GM23338 (cell line): ENCODE measurements at regions not wholly inside any gene's neighbourhood (a gene's known extent, or its start where the extent isn't known, plus 50 kb on each side); places are given as distances from the start of the nearest gene placed in this dataset.

Experiments used
- ATAC-seq: fragments of 200-7000 bp; cut with Tn5 transposase; 3 replicates; pipeline ENCODE4 v1.9.1; 2020
- DNase-seq: peaks from one replicate; pipeline ENCODE4 v3.0.0-alpha.2; 2015; ENCODE audit warnings: low spot score
- H2AFZ ChIP-seq: fragments of 200-600 bp; sonication (generic); 2 replicates; pipeline ENCODE4 v1.8.0; 2016; ENCODE audit warnings: antibody characterized with exemption, mild to moderate bottlenecking, moderate library complexity
- H3F3A ChIP-seq: fragments of 200-600 bp; sonication (generic); replicated peaks from 2 replicates; pipeline ENCODE4 v1.8.0; 2017; ENCODE audit warnings: antibody characterized with exemption, mixed run types, low read depth
- H3K27ac ChIP-seq: fragments of 200-600 bp; sonication (generic); 2 replicates; pipeline ENCODE4 v1.6.1; 2016; ENCODE audit warnings: low read depth
- H3K27me3 ChIP-seq: fragments of 200-600 bp; sonication (generic); 2 replicates; pipeline ENCODE4 v1.8.0; 2016; ENCODE audit warnings: mild to moderate bottlenecking, mixed run types, moderate library complexity; ENCODE audit not compliant: insufficient read depth
- H3K36me3 ChIP-seq: fragments of 200-600 bp; sonication (generic); 2 replicates; pipeline ENCODE4 v1.8.0; 2016; ENCODE audit warnings: mild to moderate bottlenecking; ENCODE audit not compliant: insufficient read depth
- H3K4me1 ChIP-seq: fragments of 200-600 bp; sonication (generic); 2 replicates; pipeline ENCODE4 v1.8.0; 2016; ENCODE audit warnings: mild to moderate bottlenecking, moderate library complexity; ENCODE audit not compliant: insufficient read depth
- H3K4me2 ChIP-seq: fragments of 200-600 bp; sonication (generic); 2 replicates; pipeline ENCODE4 v1.7.1; 2017; ENCODE audit warnings: mixed run types
- H3K4me3 ChIP-seq: fragments of 200-600 bp; sonication (generic); 2 replicates; pipeline ENCODE4 v1.6.1; 2016; ENCODE audit warnings: mixed run types
- H3K79me2 ChIP-seq: fragments of 200-600 bp; sonication (generic); replicated peaks from 2 replicates; pipeline ENCODE4 v1.8.0; 2017; ENCODE audit warnings: mild to moderate bottlenecking; ENCODE audit not compliant: insufficient read depth
- H3K9me2 ChIP-seq: fragments of 200-600 bp; sonication (generic); 2 replicates; pipeline ENCODE4 v1.8.0; 2017; ENCODE audit not compliant: insufficient read depth
- H4K20me1 ChIP-seq: fragments of 200-600 bp; sonication (generic); replicated peaks from 2 replicates; pipeline ENCODE4 v1.8.0; 2017; ENCODE audit warnings: mild to moderate bottlenecking; ENCODE audit not compliant: insufficient read depth
- H3K27ac Mint-ChIP-seq: 2 replicates; pipeline ENCODE4 v1.8.0; 2020; ENCODE audit warnings: inconsistent platforms, mild to moderate bottlenecking, moderate library complexity, mixed read lengths
- H3K27me3 Mint-ChIP-seq: 3 replicates; pipeline ENCODE4 v1.8.0; 2022; ENCODE audit warnings: low read depth, mild to moderate bottlenecking, moderate library complexity, mixed read lengths, inconsistent platforms; ENCODE audit not compliant: insufficient read depth, poor library complexity
- H3K36me3 Mint-ChIP-seq: 3 replicates; pipeline ENCODE4 v1.8.0; 2021; ENCODE audit warnings: low read depth, mild to moderate bottlenecking, inconsistent platforms, moderate library complexity, mixed read lengths
- H3K4me1 Mint-ChIP-seq: 3 replicates; pipeline ENCODE4 v1.8.0; 2020; ENCODE audit warnings: mild to moderate bottlenecking, inconsistent platforms, mixed read lengths
- H3K4me3 Mint-ChIP-seq: 3 replicates; pipeline ENCODE4 v1.8.0; 2021; ENCODE audit warnings: moderate library complexity, mild to moderate bottlenecking, inconsistent platforms, mixed read lengths
- H3K9me3 Mint-ChIP-seq: 3 replicates; pipeline ENCODE4 v1.8.0; 2020; ENCODE audit warnings: moderate library complexity, mild to moderate bottlenecking, inconsistent platforms, mixed read lengths
- CREB1 ChIP-seq: fragments of 250-450 bp; sonication (Bioruptor Pico); IDR thresholded peaks from 2 replicates; pipeline ENCODE4 v1.5.0; 2020; ENCODE audit warnings: low read depth, mild to moderate bottlenecking, moderate library complexity
- CTCF ChIP-seq, 2 experiments: fragments of 200-600 bp in 1 of 2; sonication (generic) in 1 of 2; conservative IDR thresholded peaks; 2 replicates each; pipeline versions ENCODE4 v1.5.1 to v1.6.1; 2016 to 2017; ENCODE audit warnings: antibody characterized with exemption in 2 of 2, low read depth in 2 of 2, mild to moderate bottlenecking in 2 of 2, moderate library complexity in 1 of 2
- EZH2 ChIP-seq: fragments of 200-600 bp; sonication (generic); IDR thresholded peaks from one replicate; pipeline ENCODE4 v1.8.0; 2017; ENCODE audit warnings: antibody characterized with exemption, mild to moderate bottlenecking, low read depth; ENCODE audit not compliant: unreplicated experiment
- EZH2phosphoT487 ChIP-seq: fragments of 200-600 bp; sonication (generic); IDR thresholded peaks from one replicate; pipeline ENCODE4 v1.8.1; 2018; ENCODE audit warnings: antibody characterized with exemption; ENCODE audit not compliant: unreplicated experiment
- JUNB ChIP-seq: IDR thresholded peaks from one replicate; pipeline ENCODE4 v1.6.1; 2016; ENCODE audit warnings: antibody characterized with exemption; ENCODE audit not compliant: unreplicated experiment
- NANOG ChIP-seq: IDR thresholded peaks from 2 replicates; pipeline ENCODE4 v1.6.1; 2016; ENCODE audit warnings: antibody characterized with exemption, borderline replicate concordance
- STAT1 ChIP-seq: IDR thresholded peaks from one replicate; pipeline ENCODE4 v1.6.1; 2016; ENCODE audit warnings: antibody characterized with exemption; ENCODE audit not compliant: unreplicated experiment
- ZNF114 ChIP-seq: fragments of 250-450 bp; sonication (Bioruptor Pico); IDR thresholded peaks from 2 replicates; pipeline ENCODE4 v1.5.0; 2020; ENCODE audit warnings: mild to moderate bottlenecking, moderate library complexity
- ZNF331 ChIP-seq: fragments of 250-450 bp; sonication (Bioruptor Pico); IDR thresholded peaks from 2 replicates; pipeline ENCODE4 v1.5.0; 2020; ENCODE audit warnings: low read depth, mild to moderate bottlenecking, moderate library complexity
- TF ChIP-seq, protein P1 (sequence below): IDR thresholded peaks from 2 replicates; pipeline ENCODE4 v1.6.1; 2016; ENCODE audit warnings: antibody characterized with exemption
- TF ChIP-seq, protein P2 (sequence below): fragments of 250-450 bp; sonication (Bioruptor Pico); IDR thresholded peaks from 2 replicates; pipeline ENCODE4 v1.5.0; 2020; ENCODE audit warnings: mild to moderate bottlenecking, moderate library complexity

DNA sequence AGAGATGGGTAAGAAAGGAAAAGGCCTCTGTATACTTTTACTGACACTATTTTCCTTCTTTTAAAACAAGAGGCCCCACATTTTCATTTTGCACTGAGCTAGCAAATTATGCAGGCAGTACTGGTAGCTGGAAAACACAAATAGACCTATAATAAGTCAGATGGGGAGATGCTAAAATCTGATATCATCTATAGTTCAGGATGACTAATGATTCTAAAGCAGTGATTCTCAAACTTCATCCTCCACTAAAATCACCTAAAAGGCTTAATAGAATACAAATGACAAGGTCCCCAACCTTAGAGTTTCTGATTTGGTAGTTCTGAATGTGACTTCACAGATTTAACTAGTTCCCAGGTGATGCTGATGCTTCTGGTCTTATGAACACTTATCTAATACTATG lies 247.3 kb upstream of the DIPK2B start (continued):
- no peak for TF ChIP-seq ZNF331 (CRISPR knock-in tag)

- no peak overlapping the region for H3K4me3 ChIP-seq
- H3K4me3 Mint-ChIP-seq: no peak overlapping the region
- TF ChIP-seq STAT1 (no peak), CREB1 (CRISPR knock-in tag) (no peak)
- TF ChIP-seq, protein P1, sequence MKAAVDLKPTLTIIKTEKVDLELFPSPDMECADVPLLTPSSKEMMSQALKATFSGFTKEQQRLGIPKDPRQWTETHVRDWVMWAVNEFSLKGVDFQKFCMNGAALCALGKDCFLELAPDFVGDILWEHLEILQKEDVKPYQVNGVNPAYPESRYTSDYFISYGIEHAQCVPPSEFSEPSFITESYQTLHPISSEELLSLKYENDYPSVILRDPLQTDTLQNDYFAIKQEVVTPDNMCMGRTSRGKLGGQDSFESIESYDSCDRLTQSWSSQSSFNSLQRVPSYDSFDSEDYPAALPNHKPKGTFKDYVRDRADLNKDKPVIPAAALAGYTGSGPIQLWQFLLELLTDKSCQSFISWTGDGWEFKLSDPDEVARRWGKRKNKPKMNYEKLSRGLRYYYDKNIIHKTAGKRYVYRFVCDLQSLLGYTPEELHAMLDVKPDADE: no peak
Observed at GRCh38 chrX:45447331-45447730, 246.7 kb upstream of the DIPK2B start.

DNA sequence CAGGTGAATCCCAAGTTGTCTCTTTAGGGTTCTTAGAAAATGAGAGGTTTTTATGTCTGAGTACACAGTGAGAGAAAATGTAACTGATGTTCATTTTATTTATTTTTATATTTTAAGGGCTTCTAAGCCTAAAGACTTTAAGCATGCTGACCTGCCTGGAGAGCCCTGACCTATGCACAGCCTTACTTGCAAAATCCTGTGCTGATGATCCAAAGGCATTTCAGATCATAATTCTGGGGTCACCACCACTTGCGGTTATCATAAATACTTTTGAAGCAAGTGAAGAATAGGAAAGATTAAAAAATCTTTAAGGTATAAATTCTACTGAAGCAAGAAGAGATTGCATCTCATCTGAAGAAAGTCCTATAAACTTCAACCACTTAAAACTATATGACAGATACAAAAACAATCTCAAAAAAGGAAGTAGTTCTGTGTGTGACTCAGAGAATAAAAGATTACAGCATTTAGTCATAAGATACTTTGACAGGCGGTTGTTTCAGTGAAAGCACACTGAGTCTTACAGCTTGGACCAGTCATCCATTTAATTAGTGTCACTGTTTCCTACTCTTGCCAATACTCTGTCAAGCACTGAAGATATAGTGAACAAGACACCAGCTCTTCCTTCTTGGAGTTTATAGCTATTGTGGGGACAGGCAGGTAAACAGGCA lies 245.2 kb upstream of the DIPK2B start:
- no peaks in the 10 kb centered on the region for H3K27me3 Mint-ChIP-seq
- H3K36me3 Mint-ChIP-seq: no peaks in the 10 kb centered on the region
- Histone ChIP-seq H3K9me2 (no peaks in the 10 kb centered on the region), H3K27ac (no peak overlapping the region), H3K36me3 (no peaks in the 10 kb centered on the region), H3K4me1 (no peaks in the 10 kb centered on the region), H3K79me2 (no peaks in the 10 kb centered on the region), H3K27me3 (no peaks in the 10 kb centered on the region), H4K20me1 (no peaks in the 10 kb centered on the region), H3F3A (no peaks in the 10 kb centered on the region), H3K4me3 (no peak overlapping the region), H2AFZ (no peak overlapping the region), H3K4me2 (no peak overlapping the region)
- no peak for TF ChIP-seq ZNF114 (CRISPR knock-in tag)
- no peak for TF ChIP-seq NANOG
- TF ChIP-seq STAT1: no peak
- TF ChIP-seq, protein P2, sequence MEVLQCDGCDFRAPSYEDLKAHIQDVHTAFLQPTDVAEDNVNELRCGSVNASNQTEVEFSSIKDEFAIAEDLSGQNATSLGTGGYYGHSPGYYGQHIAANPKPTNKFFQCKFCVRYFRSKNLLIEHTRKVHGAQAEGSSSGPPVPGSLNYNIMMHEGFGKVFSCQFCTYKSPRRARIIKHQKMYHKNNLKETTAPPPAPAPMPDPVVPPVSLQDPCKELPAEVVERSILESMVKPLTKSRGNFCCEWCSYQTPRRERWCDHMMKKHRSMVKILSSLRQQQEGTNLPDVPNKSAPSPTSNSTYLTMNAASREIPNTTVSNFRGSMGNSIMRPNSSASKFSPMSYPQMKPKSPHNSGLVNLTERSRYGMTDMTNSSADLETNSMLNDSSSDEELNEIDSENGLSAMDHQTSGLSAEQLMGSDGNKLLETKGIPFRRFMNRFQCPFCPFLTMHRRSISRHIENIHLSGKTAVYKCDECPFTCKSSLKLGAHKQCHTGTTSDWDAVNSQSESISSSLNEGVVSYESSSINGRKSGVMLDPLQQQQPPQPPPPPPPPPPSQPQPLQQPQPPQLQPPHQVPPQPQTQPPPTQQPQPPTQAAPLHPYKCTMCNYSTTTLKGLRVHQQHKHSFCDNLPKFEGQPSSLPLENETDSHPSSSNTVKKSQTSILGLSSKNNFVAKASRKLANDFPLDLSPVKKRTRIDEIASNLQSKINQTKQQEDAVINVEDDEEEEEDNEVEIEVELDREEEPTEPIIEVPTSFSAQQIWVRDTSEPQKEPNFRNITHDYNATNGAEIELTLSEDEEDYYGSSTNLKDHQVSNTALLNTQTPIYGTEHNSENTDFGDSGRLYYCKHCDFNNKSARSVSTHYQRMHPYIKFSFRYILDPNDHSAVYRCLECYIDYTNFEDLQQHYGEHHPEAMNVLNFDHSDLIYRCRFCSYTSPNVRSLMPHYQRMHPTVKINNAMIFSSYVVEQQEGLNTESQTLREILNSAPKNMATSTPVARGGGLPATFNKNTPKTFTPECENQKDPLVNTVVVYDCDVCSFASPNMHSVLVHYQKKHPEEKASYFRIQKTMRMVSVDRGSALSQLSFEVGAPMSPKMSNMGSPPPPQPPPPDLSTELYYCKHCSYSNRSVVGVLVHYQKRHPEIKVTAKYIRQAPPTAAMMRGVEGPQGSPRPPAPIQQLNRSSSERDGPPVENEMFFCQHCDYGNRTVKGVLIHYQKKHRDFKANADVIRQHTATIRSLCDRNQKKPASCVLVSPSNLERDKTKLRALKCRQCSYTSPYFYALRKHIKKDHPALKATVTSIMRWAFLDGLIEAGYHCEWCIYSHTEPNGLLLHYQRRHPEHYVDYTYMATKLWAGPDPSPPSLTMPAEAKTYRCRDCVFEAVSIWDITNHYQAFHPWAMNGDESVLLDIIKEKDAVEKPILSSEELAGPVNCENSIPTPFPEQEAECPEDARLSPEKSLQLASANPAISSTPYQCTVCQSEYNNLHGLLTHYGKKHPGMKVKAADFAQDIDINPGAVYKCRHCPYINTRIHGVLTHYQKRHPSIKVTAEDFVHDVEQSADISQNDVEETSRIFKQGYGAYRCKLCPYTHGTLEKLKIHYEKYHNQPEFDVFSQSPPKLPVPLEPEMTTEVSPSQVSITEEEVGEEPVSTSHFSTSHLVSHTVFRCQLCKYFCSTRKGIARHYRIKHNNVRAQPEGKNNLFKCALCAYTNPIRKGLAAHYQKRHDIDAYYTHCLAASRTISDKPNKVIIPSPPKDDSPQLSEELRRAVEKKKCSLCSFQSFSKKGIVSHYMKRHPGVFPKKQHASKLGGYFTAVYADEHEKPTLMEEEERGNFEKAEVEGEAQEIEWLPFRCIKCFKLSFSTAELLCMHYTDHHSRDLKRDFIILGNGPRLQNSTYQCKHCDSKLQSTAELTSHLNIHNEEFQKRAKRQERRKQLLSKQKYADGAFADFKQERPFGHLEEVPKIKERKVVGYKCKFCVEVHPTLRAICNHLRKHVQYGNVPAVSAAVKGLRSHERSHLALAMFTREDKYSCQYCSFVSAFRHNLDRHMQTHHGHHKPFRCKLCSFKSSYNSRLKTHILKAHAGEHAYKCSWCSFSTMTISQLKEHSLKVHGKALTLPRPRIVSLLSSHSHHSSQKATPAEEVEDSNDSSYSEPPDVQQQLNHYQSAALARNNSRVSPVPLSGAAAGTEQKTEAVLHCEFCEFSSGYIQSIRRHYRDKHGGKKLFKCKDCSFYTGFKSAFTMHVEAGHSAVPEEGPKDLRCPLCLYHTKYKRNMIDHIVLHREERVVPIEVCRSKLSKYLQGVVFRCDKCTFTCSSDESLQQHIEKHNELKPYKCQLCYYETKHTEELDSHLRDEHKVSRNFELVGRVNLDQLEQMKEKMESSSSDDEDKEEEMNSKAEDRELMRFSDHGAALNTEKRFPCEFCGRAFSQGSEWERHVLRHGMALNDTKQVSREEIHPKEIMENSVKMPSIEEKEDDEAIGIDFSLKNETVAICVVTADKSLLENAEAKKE (CRISPR knock-in tag): no peak
- TF ChIP-seq EZH2: no peak
- TF ChIP-seq CTCF (conservative IDR thresholded peaks at IDR 0.05; ENCODE audit: low read depth in 2 of 2): no peak
- no peak for TF ChIP-seq EZH2phosphoT487
- TF ChIP-seq JUNB: no peak
- TF ChIP-seq CREB1 (CRISPR knock-in tag): no peak
- ATAC-seq: no peak
- no peaks in the 10 kb centered on the region; the same call in 2 of the 3 replicates for H3K4me1 Mint-ChIP-seq
- no peak for DNase-seq
- H3K9me3 Mint-ChIP-seq: no peaks in the 10 kb centered on the region
- H3K27ac Mint-ChIP-seq: no peak overlapping the region
- H3K4me3 Mint-ChIP-seq: no peak overlapping the region

More at GRCh38 chrX:45447331-45447730, 246.7 kb upstream of the DIPK2B start:
- no peak overlapping the region for H2AFZ ChIP-seq
- Mint-ChIP-seq H3K4me1 (peaks cover 7% of the 10 kb centered on the region; the same call in 2 of the 3 replicates), H3K36me3 (no peaks in the 10 kb centered on the region), H3K9me3 (no peaks in the 10 kb centered on the region), H3K27ac (no peak overlapping the region), H3K27me3 (peaks cover 2% of the 10 kb centered on the region)
- no peaks in the 10 kb centered on the region for H3K4me1 ChIP-seq
- no peaks in the 10 kb centered on the region for H3F3A ChIP-seq
- H3K79me2 ChIP-seq: no peaks in the 10 kb centered on the region
- H3K27ac ChIP-seq: no peak overlapping the region
- H4K20me1 ChIP-seq: no peaks in the 10 kb centered on the region
- no peaks in the 10 kb centered on the region for H3K9me2 ChIP-seq
- no peaks in the 10 kb centered on the region for H3K36me3 ChIP-seq
- no peak overlapping the region for H3K4me2 ChIP-seq
- no peaks in the 10 kb centered on the region for H3K27me3 ChIP-seq
- DNase-seq (no peak), ATAC-seq (no peak)
